NCI-H446 (cell line): ENCODE measurements at regions not wholly inside any gene's neighbourhood (a gene's known extent, or its start where the extent isn't known, plus 50 kb on each side); places are given as distances from the start of the nearest gene placed in this dataset.
A peak's percentile ranks its signal among the peaks of the same experiment; 100 is the strongest.
"Not testable (repeated sequence)": the region's sequence is repeated elsewhere in the genome, so short reads cannot be mapped to it uniquely, and the experiment has no call there.

Experiments used
- DNase-seq, 2 experiments: peaks; one replicate each; lab custom pipeline; 2025; lab: John Stamatoyannopoulos, UW

GRCh38 chr5:99315413-99316183 is 386.8 kb upstream of the CHD1 start:
- DNase-seq, result no peak

- DNase-seq, result no peak
Measured at GRCh38 chr5:99314721-99315120, 385.9 kb upstream of the CHD1 start.

- no peak for DNase-seq
Measured at GRCh38 chr5:99308131-99308530, 379.3 kb upstream of the CHD1 start.

- DNase-seq, result no peak
Measured at GRCh38 chr5:99305045-99305580, 376.3 kb upstream of the CHD1 start.

- no peak for DNase-seq
Measured at GRCh38 chr5:99285606-99286005, 356.8 kb upstream of the CHD1 start.

- DNase-seq, result no peak
Measured at GRCh38 chr5:99275128-99275527, 346.3 kb upstream of the CHD1 start.

GRCh38 chr5:99272576-99272975 is 343.8 kb upstream of the CHD1 start:
- DNase-seq, result peak in 1 of 2 experiments; percentile 6

- DNase-seq, result no peak
Measured at GRCh38 chr5:99258819-99259218, 330.0 kb upstream of the CHD1 start.

GRCh38 chr5:99248066-99248465 is 319.3 kb upstream of the CHD1 start:
- no peak for DNase-seq

- no peak for DNase-seq
Measured at GRCh38 chr5:99247346-99247745, 318.5 kb upstream of the CHD1 start.

- no peak for DNase-seq
Measured at GRCh38 chr5:99243111-99243510, 314.3 kb upstream of the CHD1 start.

GRCh38 chr5:99239826-99240360 is 311.1 kb upstream of the CHD1 start:
- DNase-seq, result no peak

- no peak for DNase-seq
Measured at GRCh38 chr5:99191206-99191745, 262.5 kb upstream of the CHD1 start.

GRCh38 chr5:99187611-99188010 is 258.8 kb upstream of the CHD1 start:
- DNase-seq, result no peak

GRCh38 chr5:99179206-99179605 is 250.4 kb upstream of the CHD1 start:
- no peak for DNase-seq

- DNase-seq, result no peak
Measured at GRCh38 chr5:99177796-99178195, 249.0 kb upstream of the CHD1 start.

- DNase-seq, result no peak
Measured at GRCh38 chr5:99176186-99176585, 247.4 kb upstream of the CHD1 start.

- DNase-seq, result peak in 1 of 2 experiments; percentile 15
Measured at GRCh38 chr5:99169309-99169708, 240.5 kb upstream of the CHD1 start.

GRCh38 chr5:99161538-99161937 is 232.7 kb upstream of the CHD1 start:
- not testable (repeated sequence) for DNase-seq

GRCh38 chr5:99156688-99157087 is 227.9 kb upstream of the CHD1 start:
- DNase-seq, result no peak

- DNase-seq, result not testable (repeated sequence)
Measured at GRCh38 chr5:99143283-99143795, 214.5 kb upstream of the CHD1 start.

GRCh38 chr5:99141534-99142128 is 212.8 kb upstream of the CHD1 start:
- peak in 1 of 2 experiments; percentile 35 for DNase-seq

- DNase-seq, result no peak
Measured at GRCh38 chr5:99138911-99139310, 210.1 kb upstream of the CHD1 start.
